ENCODE measurements at regions not wholly inside any gene's neighbourhood (a gene's known extent, or its start where the extent isn't known, plus 50 kb on each side); places are given as distances from the start of the nearest gene placed in this dataset.

GRCh38 chr20:62551407-62552323 is 75.9 kb upstream of the GATA5 start:
- ATAC-seq (no peak), DNase-seq (ENCODE audit: low read depth, low spot score) (no peak)
- H3K9me2 ChIP-seq (ENCODE audit: insufficient read depth), result no peaks in the 10 kb centered on the region
- ChIA-PET CTCF (no interaction called here), POLR2A (no interaction called here), RAD21 (ENCODE audit: low non-redundant PET in 1 of 2, low total read pairs in 2 of 2, uncharacterized antibody in 2 of 2, unreplicated experiment in 2 of 2) (no interaction called here)
- no peaks in the 10 kb centered on the region for H3K9me3 ChIP-seq (ENCODE audit: control insufficient read depth in 1 of 2, insufficient read depth in 1 of 2, low read depth in 1 of 2, low read length in 2 of 2)
- no peaks in the 10 kb centered on the region for H3K4me1 ChIP-seq (ENCODE audit: control insufficient read depth in 1 of 2, insufficient read depth in 2 of 2, low read length in 2 of 2)
- intact Hi-C loops (cut with micrococcal nuclease), result no loop called here
- no peak overlapping the region for H3K4me2 ChIP-seq (ENCODE audit: low read length)
- no peak overlapping the region for H3K9ac ChIP-seq (ENCODE audit: low read length)
- no peaks in the 10 kb centered on the region for H3K79me2 ChIP-seq (ENCODE audit: insufficient read depth, low read length)
- no peaks in the 10 kb centered on the region for H3K27me3 ChIP-seq (ENCODE audit: insufficient read depth, low read length)
- BruUV-seq (replicated peaks), result no TSS peak
- no peaks in the 10 kb centered on the region for H3K36me3 ChIP-seq (ENCODE audit: control insufficient read depth in 1 of 2, insufficient read depth in 2 of 2, low read length in 2 of 2)
- H4K20me1 ChIP-seq (ENCODE audit: insufficient read depth), result no peaks in the 10 kb centered on the region
- no peak overlapping the region for H3K27ac ChIP-seq (ENCODE audit: low read depth, low read length)
- no peak overlapping the region for H2AFZ ChIP-seq (ENCODE audit: low read depth, low read length, poor library complexity, severe bottlenecking)
- no peak for TF ChIP-seq ZBTB33 (IDR thresholded peaks at IDR 0.05; ENCODE audit: extremely low read depth, insufficient replicate concordance, low read length)
- no peak for TF ChIP-seq EZH2phosphoT487 (IDR thresholded peaks at IDR 0.05; ENCODE audit: borderline replicate concordance)
- TF ChIP-seq POLR2AphosphoS5 (IDR thresholded peaks at IDR 0.05; ENCODE audit: low read depth, low read length), result no peak
- no peak for TF ChIP-seq EGR1 (IDR thresholded peaks at IDR 0.05; ENCODE audit: low read depth)
- TF ChIP-seq REST (IDR thresholded peaks at IDR 0.05; ENCODE audit: low read depth), result no peak
- no peak for TF ChIP-seq SRF (IDR thresholded peaks at IDR 0.05; ENCODE audit: low read depth)
- H3K4me3 ChIP-seq (replicated peaks in 1 of 2; ENCODE audit: low read depth in 1 of 2, low read length in 2 of 2), result no peak overlapping the region
